Activated CD4-positive, alpha-beta T cell treated with anti-CD3 and anti-CD28 coated beads for 24 hours (primary cell): ENCODE measurements at regions not wholly inside any gene's neighbourhood (a gene's known extent, or its start where the extent isn't known, plus 50 kb on each side); places are given as distances from the start of the nearest gene placed in this dataset.

ENCODE experiments used
- DNase-seq, 2 donors: peaks; one replicate each; pipeline ENCODE4 v3.0.0-alpha.2; 2020; ENCODE audit warnings: low read depth in 2 of 2

- no peak for DNase-seq
These were observed 195.8 kb upstream of the NEBL start for GRCh38 chr10:21092683-21093524.

- DNase-seq = no peak
These were observed 193.5 kb upstream of the NEBL start for GRCh38 chr10:21090609-21091082.

GRCh38 chr10:21087476-21087875, 190.4 kb upstream of the NEBL start:
- no peak for DNase-seq

GRCh38 chr10:21084700-21085099, 187.6 kb upstream of the NEBL start:
- DNase-seq = no peak

- no peak for DNase-seq
These were observed 186.8 kb upstream of the NEBL start for GRCh38 chr10:21083861-21084260.

- no peak for DNase-seq
These were observed 185.1 kb upstream of the NEBL start for GRCh38 chr10:21082206-21082605.

GRCh38 chr10:21080261-21080660, 183.2 kb upstream of the NEBL start:
- no peak for DNase-seq

GRCh38 chr10:21079330-21079658, 182.2 kb upstream of the NEBL start:
- DNase-seq = no peak

GRCh38 chr10:21078410-21079329, 181.6 kb upstream of the NEBL start:
- peak; percentile 1 to 27 for DNase-seq

- no peak for DNase-seq
These were observed 180.6 kb upstream of the NEBL start for GRCh38 chr10:21077681-21078080.

GRCh38 chr10:21076381-21076780, 179.3 kb upstream of the NEBL start:
- no peak for DNase-seq

GRCh38 chr10:21075880-21076279, 178.8 kb upstream of the NEBL start:
- DNase-seq = no peak

- no peak for DNase-seq
These were observed 174.0 kb upstream of the NEBL start for GRCh38 chr10:21071001-21071673.

- no peak for DNase-seq
These were observed 173.0 kb upstream of the NEBL start for GRCh38 chr10:21069929-21070700.

- no peak for DNase-seq
These were observed 172.2 kb upstream of the NEBL start for GRCh38 chr10:21069278-21069677.

GRCh38 chr10:21068026-21068656, 171.0 kb upstream of the NEBL start:
- DNase-seq = no peak

- DNase-seq = no peak
These were observed 168.6 kb upstream of the NEBL start for GRCh38 chr10:21065621-21066248.

GRCh38 chr10:21061982-21062381, 164.9 kb upstream of the NEBL start:
- no peak for DNase-seq

GRCh38 chr10:21061184-21061583, 164.1 kb upstream of the NEBL start:
- no peak for DNase-seq

- no peak for DNase-seq
These were observed 163.5 kb upstream of the NEBL start for GRCh38 chr10:21060626-21061025.
